Panc1 (cell line): ENCODE measurements at regions not wholly inside any gene's neighbourhood (a gene's known extent, or its start where the extent isn't known, plus 50 kb on each side); places are given as distances from the start of the nearest gene placed in this dataset.

Experiments used
- CTCF ChIP-seq: fragments of 450-650 bp; IDR thresholded peaks from 2 replicates; pipeline ENCODE4 v1.5.1; 2017; ENCODE audit warnings: mild to moderate bottlenecking
- POLR2AphosphoS5 ChIP-seq: IDR thresholded peaks from 2 replicates; pipeline ENCODE4 v1.6.1; 2012; ENCODE audit warnings: mild to moderate bottlenecking, low read depth, low read length, moderate library complexity
- REST ChIP-seq, 2 experiments: IDR thresholded peaks; 2 replicates each; pipeline ENCODE4 v1.6.1; 2011 to 2012; ENCODE audit warnings: low read depth in 2 of 2, control low read depth in 1 of 2, low read length in 1 of 2, mild to moderate bottlenecking in 1 of 2, moderate library complexity in 1 of 2; ENCODE audit not compliant: insufficient read depth in 1 of 2

GRCh38 chr18:66662632-66663031 is 58.7 kb upstream of the CDH19 start:
- TF ChIP-seq POLR2AphosphoS5 (no peak), CTCF (no peak), REST (IDR thresholded peaks at IDR 0.05; ENCODE audit: insufficient read depth in 1 of 2, low read depth in 2 of 2, low read length in 1 of 2) (no peak)
